Fibroblast of mammary gland (primary cell): ENCODE measurements at regions not wholly inside any gene's neighbourhood (a gene's known extent, or its start where the extent isn't known, plus 50 kb on each side); places are given as distances from the start of the nearest gene placed in this dataset.

Experiments
- DNase-seq: peaks from one replicate; pipeline ENCODE4 v3.0.0-alpha.2; 2010; ENCODE audit warnings: low read depth
- H3K4me3 ChIP-seq: 2 replicates; pipeline ENCODE4 v1.5.1; 2011; ENCODE audit warnings: low read depth, mild to moderate bottlenecking, low read length, moderate library complexity; ENCODE audit not compliant: control insufficient read depth
- CTCF ChIP-seq: conservative IDR thresholded peaks from 2 replicates; pipeline ENCODE4 v1.5.1; 2011; ENCODE audit warnings: low read depth, low read length, inconsistent platforms; ENCODE audit not compliant: control insufficient read depth, insufficient read depth

- DNase-seq = no peak
- H3K4me3 ChIP-seq = no peak overlapping the region
- TF ChIP-seq CTCF = no peak
Observed at GRCh38 chr5:89011778-89012711, 129.1 kb upstream of the MEF2C start.

- DNase-seq = no peak
- H3K4me3 ChIP-seq = no peak overlapping the region
- TF ChIP-seq CTCF = no peak
Observed at GRCh38 chr5:89010512-89010911, 127.5 kb upstream of the MEF2C start.

GRCh38 chr5:89008291-89008690, 125.3 kb upstream of the MEF2C start:
- TF ChIP-seq CTCF = no peak
- DNase-seq = no peak

GRCh38 chr5:89005990-89006389, 123.0 kb upstream of the MEF2C start:
- no peak for DNase-seq
- no peak for TF ChIP-seq CTCF
- H3K4me3 ChIP-seq = no peak overlapping the region

More at GRCh38 chr5:89008291-89008690, 125.3 kb upstream of the MEF2C start:
- H3K4me3 ChIP-seq = no peak overlapping the region

- H3K4me3 ChIP-seq = no peak overlapping the region
- TF ChIP-seq CTCF = no peak
- DNase-seq = no peak
Observed at GRCh38 chr5:89004379-89004778, 121.4 kb upstream of the MEF2C start.

GRCh38 chr5:89003563-89004036, 120.6 kb upstream of the MEF2C start:
- no peak for TF ChIP-seq CTCF
- DNase-seq = no peak
- no peak overlapping the region for H3K4me3 ChIP-seq
